Left lobe of liver (tissue), 2 donors: ENCODE measurements at regions not wholly inside any gene's neighbourhood (a gene's known extent, or its start where the extent isn't known, plus 50 kb on each side); places are given as distances from the start of the nearest gene placed in this dataset.

Experiments used
- ATAC-seq: fragments of 200-7000 bp; cut with Tn5 transposase; one replicate; pipeline ENCODE4 v1.9.1; 2020; ENCODE audit warnings: mild to moderate bottlenecking, moderate library complexity
- DNase-seq: peaks from one replicate; pipeline ENCODE4 v3.0.0-alpha.2; 2020; ENCODE audit warnings: low spot score
- donor health status: DM: no; HTN: no; CAD: no; lungs with moderate emphysema.
- donor health status: DM: no; HTN: yes; CAD: no.

DNA sequence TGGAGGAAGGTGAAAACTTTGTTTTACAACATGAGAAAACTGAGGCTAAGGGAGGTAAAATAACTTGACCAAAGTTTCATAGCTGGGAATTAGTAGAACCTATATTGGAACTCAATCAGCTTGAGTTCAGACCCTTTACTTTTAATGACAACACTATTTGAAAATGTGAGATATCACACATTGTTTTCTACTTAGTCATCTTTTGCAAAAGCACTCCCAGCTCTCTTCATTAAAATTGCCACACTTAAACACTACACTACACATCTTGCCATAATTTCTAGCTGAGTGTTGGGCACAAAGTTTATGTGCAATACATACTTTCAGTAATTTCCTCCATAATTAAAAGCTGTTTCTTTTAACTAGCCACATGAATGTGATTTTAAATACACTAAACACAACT is 230.4 kb upstream of the DCBLD2 start:
- DNase-seq (no peak), ATAC-seq (no peak)

GRCh38 chr3:99128725-99129505 is 227.4 kb upstream of the DCBLD2 start:
- ATAC-seq = no peak
- DNase-seq = no peak

DNA sequence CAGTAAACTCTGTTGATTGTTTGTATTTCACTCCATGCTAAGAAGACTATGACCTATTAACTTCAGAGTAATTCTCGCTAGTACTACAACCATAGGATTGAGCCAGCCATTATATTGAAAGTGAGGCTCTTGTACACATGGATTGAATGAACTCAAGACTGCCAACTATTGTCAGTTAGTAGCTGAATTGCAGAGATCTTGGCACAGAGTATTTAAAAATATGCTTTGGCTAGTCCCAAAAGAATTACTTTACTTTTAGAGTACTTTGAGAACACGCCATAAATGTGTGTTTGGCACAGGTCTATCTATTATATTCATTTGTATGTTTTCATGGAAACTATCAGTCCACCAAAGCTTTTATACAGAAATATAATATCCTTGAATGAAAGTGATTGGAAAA is 226.7 kb upstream of the DCBLD2 start:
- no peak for ATAC-seq

DNA sequence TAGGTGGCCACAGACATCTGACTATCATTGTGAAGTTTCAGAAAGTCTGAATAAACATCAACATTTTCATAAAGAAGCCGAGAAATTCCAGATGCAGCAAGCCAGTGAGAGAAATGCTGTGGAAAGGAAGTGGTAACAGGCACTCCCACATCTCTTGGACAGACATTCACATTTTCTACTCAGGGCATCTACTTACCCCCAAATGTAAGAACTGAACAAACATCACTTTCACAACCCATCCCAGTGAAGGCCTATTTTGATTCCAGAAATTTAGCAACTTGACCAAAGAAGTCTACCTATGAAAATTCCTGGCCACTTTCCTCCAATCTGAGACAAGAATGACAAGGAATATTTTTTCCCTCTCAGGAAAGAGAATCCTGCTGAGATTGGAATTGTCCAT is 224.8 kb upstream of the DCBLD2 start:
- ATAC-seq (no peak), DNase-seq (no peak)

More for the DNA sequence above, 226.7 kb upstream of the DCBLD2 start:
- DNase-seq = no peak

DNA sequence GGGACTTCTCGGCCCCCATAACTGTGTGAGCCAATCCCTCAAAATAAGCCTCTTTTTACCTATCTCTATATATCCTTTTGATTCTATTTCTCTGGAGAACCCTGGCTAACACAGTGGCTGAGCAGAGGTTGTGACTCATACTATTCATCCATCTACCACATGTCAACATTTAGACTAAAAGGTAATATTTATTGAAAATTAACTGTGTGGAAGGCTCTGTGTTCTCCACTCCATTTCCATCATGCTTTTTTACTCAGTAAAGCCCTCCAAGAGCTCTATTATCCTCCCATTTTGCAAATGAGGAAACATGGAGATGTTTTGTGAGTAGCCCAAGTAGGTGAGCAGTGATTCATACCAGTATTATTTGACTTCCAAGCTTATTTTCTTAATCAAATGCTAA is 217.9 kb upstream of the DCBLD2 start:
- DNase-seq (no peak), ATAC-seq (no peak)

- DNase-seq = no peak
- ATAC-seq = no peak
These were observed 216.9 kb upstream of the DCBLD2 start for GRCh38 chr3:99118381-99118780.

DNA sequence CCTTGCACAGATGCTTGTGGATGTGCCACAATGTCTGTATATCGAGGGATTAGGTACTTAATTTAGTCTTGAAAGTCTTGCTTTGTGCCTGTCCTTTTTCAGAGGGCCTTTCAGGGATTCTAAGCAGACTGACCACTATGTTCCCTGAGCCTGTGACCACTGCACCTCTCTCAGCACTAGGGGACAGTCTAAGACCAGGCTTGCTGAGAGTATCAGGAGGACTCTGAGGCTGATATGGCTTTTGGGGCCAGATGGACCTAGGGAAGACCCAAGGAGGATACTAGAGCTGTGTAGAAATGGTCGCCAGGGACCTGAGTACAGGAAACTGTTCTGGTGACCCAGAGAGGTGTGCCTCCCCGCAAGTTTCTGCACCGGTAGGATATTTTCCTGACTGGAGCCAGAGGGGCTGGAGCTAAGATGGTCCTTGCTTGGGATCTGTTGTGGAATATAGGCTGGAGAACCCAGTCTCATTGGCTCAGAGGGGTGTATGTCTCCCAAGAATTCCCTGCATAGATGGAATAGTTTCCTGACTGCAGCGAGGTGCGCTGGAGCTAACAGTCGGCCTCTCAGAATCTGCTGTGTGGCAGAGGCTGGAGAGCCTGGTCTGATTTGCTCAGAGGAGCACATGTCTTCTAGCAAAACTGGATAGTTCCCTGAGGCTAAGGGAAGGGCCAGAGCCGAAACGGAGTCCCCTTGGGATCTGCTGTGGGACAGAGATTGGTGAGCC is 213.2 kb upstream of the DCBLD2 start:
- no peak for DNase-seq
- peak; percentile 60 for ATAC-seq

- ATAC-seq = no peak
- no peak for DNase-seq
These were observed 209.7 kb upstream of the DCBLD2 start for GRCh38 chr3:99111235-99111634.

DNA sequence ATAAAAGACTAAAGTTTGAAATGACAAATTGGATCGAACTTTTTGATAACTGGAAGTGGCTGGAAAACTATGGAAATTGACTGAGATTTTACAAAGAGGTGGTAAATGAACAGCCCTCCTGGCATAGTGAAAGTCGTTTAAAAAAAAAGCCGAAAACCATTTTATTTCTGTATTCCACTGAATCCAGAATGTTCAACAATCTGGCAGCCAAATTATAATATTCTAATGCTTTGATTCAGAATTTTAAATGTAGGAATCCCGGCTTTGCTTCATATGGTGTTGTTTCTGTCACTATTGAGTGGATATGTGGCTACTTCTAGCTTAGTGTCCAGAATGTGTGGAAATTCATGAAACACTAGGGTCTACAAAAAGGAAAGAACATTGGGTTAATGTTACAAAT is 208.9 kb upstream of the DCBLD2 start:
- no peak for ATAC-seq
- DNase-seq = no peak

DNA sequence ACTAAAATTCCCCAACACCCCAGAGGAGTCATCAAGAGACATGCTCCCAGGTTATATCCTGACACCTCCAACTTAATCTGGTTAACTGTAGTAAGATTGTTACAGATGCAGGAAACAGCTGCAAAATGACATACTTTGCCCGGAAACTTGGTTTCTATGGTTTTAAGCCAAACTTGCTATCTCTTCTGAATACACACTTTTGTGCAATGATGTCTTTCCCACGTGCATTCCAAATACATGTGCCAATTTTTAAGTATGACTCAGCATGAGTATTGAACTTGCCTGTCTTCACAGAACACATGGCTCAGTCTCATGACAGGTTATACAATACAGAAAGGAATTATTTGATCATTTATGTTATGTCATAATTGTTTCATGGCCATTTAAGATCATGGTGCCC is 207.0 kb upstream of the DCBLD2 start:
- DNase-seq (no peak), ATAC-seq (no peak)

DNA sequence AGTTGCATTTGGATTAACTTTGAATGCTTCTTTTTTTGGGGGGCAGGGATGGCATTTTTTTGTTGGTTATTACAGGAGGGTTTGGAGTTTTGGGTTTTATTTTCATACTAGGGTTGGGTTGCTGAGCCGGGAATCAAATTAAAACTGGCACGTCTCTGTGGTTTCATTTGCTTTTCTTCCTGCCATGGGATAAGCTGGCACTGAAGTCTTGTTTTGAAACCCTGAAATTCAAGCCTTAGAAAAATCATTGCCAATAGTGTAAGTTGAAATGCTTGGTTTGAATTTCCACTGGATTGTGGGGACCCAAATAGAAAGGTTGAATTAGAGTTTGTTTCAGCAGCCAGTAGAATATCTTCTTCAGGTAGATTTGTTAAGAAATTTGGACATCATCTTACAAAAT is 193.1 kb upstream of the DCBLD2 start:
- no peak for DNase-seq
- no peak for ATAC-seq

- no peak for ATAC-seq
- DNase-seq = no peak
These were observed 185.8 kb upstream of the DCBLD2 start for GRCh38 chr3:99087277-99087676.

DNA sequence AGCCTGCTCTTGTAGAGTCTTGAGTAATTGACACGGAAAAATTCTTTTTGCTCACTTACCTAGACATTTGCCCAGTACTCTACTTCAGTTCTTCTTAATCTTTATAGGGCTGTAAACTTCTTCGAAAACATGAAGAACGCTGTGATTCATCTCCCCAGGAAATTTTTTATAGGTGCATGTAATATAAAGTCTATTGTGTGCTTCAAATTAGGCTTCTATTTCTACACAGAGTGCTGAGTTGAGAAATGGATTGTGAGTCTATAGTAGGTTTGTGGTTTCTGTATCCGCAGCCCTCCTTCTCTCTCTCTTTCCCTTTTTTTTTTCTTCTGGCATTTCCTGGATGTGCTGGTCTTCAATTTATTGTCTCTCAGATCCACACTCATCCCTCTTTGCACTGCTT is 183.3 kb upstream of the DCBLD2 start:
- ATAC-seq (no peak), DNase-seq (no peak)

- DNase-seq = no peak
- ATAC-seq = no peak
These were observed 182.7 kb upstream of the DCBLD2 start for GRCh38 chr3:99084156-99084555.

- no peak for DNase-seq
- ATAC-seq = no peak
These were observed 169.6 kb upstream of the DCBLD2 start for GRCh38 chr3:99071096-99071495.

GRCh38 chr3:99069973-99070372 is 168.5 kb upstream of the DCBLD2 start:
- ATAC-seq (no peak), DNase-seq (no peak)

DNA sequence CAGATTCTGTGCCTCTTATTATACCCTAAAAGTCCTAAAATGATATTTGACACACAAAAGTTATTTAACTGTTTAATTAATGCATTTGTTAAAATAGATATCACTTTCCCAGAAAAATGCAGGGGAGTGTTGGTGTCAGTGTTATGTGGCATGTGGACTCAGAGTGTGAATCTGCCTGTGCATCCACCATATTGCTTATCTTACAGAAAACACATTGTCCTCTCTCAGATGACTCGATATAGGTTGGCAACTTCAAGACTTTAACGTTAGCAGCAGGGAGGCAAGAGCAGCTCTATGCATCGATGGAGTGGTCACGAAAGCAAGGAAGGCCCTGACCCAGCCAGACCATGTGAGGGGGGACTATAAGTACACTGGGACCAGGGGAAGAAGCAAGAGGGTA is 165.4 kb upstream of the DCBLD2 start:
- ATAC-seq = no peak
- no peak for DNase-seq

DNA sequence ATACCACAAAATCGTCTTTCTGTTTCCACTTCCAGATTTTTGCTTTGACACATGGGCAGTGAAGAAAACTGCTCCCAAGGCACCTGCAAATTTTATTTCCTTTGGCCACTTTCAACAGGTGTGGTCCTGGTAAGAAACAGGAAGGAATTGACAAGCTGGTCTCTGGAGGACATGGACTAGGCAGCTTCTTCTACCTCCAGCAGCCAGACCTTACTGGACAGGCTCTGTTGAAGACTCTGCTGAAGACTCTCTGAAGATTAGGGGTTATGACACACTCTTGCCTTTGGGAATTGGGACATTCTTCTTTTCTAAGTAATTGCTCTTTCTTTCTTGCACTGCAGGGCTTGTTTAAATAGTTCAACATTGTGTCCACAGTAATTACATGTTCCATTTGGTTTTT is 147.7 kb upstream of the DCBLD2 start:
- ATAC-seq (no peak), DNase-seq (no peak)

DNA sequence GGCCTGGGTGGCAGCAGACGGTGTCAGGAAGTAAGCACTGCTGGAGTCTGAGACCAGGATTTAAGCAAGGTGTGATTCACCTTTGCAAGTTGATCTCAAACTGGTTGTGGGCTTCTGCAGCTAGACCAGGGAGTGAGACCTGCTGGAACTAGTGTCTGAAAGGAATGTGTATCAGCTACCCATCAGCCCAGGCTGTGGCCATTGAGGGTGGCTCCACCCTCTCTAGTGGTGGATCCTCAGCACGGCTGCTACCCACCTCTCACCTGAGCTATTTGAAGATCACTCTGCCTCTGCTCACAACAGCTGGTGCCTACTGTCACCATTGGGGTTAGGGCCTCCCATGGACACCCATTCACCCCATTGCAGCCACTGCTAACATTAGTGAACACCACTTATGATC is 140.3 kb upstream of the DCBLD2 start:
- ATAC-seq (no peak), DNase-seq (no peak)

GRCh38 chr3:99031778-99032177 is 130.3 kb upstream of the DCBLD2 start:
- DNase-seq (no peak), ATAC-seq (no peak)

DNA sequence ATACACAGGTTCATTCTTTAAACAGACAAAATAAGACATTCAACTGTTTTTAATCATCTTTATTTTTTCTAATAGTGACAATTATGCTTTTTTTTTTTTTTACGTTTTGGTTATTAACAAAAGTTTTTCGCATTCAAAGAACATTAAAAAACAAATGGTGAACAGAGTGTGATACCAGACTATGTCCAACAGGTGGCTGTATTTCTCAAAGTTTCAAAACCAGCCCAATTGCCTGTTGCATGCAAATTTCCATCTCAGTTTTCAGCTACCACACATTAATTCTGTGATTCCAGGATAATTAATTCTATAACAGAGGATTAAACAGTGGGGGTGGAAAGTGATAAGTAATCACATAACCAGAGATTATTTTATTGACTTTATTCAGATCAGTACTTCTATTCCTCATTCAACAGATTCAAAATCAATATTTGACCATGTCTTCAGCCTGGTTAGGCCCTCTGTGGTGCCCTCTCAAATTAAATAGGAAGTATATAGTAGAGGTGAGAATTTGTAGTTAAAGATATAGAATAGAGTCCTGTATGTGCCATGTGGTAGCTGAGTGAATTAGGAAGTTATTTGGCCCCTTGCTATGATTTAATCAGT is 122.2 kb upstream of the DCBLD2 start:
- peak; percentile 75 for ATAC-seq
- DNase-seq = no peak

- no peak for DNase-seq
- no peak for ATAC-seq
These were observed 120.0 kb upstream of the DCBLD2 start for GRCh38 chr3:99021466-99021865.
